ENCODE measurements at regions not wholly inside any gene's neighbourhood (a gene's known extent, or its start where the extent isn't known, plus 50 kb on each side); places are given as distances from the start of the nearest gene placed in this dataset.
"Not testable (repeated sequence)": the region's sequence is repeated elsewhere in the genome, so short reads cannot be mapped to it uniquely, and the experiment has no call there.

- DNase-seq (ENCODE audit: low read depth in 3 of 3) = no peak
Measured at GRCh38 chr1:112818990-112819689, 104.0 kb upstream of the PPM1J start.

GRCh38 chr1:112817555-112818373, 102.6 kb upstream of the PPM1J start:
- no peak for DNase-seq (ENCODE audit: low read depth in 3 of 3)

- no peak for DNase-seq (ENCODE audit: low read depth in 3 of 3)
Measured at GRCh38 chr1:112815376-112815775, 100.2 kb upstream of the PPM1J start.

- not testable (repeated sequence) for DNase-seq (ENCODE audit: low read depth in 3 of 3)
Measured at GRCh38 chr1:112814645-112815044, 99.5 kb upstream of the PPM1J start.

DNA sequence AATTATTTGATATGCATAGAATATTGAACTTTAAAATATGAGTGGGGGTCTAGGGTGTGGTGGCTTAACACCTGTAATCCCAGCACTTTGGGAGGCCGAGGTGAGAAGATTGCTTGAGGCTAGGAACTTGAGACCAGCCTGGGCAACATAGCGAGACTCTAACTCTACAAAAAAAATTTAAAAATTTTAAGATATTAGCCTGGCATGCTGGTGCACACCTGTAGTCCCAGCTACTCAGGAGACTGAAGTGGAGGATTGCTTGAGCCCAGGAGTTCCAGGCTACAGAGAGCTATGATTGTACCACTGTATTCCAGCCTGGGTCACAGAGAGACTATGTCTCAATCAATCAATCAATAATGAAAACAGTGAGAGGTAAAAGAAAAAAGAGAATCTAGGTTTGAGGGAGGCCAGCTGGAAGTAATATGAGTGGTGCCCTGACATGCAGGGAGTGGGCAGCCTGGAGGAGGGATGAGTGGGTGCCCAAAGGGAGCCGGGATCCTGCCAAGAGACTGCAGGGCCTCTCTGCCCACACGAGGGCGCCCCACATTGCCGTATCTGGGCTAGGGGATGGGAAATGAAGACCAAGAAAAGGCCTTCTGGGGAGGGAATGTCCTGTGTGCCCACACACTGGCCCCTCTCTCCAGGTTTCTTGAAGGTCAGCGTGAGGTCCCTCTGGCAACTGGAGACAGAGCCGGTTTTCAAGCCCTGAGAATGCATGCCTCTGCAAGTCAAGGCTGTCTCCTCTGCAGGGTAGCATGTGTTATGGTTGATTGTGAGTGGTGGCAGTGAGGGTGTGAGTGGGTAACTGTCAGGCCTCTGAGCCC, 93.9 kb upstream of the PPM1J start:
- peak; percentile 21 to 36 (median 35) for DNase-seq (ENCODE audit: low read depth in 3 of 3)

DNA sequence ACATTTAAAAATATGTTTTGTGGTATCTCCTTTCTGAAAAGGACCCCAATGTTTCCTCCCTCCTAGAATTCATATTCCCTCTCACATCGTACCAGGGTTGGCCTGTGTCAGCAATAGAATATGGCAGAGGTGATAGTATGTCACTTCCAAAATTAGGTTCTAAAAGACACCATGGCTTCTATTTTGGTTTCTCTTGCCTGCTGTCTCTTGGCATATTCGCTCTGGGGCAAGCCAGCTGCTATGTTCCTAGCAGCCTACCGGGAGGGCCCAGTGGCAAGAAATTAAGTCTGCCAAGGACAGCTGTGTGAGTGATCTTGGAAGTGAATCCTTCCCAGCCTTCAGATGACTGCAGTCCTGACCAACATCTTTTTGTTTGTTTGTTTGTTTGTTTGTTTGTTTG, 92.9 kb upstream of the PPM1J start:
- DNase-seq (ENCODE audit: low read depth in 3 of 3) = no peak

GRCh38 chr1:112807117-112807516, 92.0 kb upstream of the PPM1J start:
- no peak for DNase-seq (ENCODE audit: low read depth in 3 of 3)

DNA sequence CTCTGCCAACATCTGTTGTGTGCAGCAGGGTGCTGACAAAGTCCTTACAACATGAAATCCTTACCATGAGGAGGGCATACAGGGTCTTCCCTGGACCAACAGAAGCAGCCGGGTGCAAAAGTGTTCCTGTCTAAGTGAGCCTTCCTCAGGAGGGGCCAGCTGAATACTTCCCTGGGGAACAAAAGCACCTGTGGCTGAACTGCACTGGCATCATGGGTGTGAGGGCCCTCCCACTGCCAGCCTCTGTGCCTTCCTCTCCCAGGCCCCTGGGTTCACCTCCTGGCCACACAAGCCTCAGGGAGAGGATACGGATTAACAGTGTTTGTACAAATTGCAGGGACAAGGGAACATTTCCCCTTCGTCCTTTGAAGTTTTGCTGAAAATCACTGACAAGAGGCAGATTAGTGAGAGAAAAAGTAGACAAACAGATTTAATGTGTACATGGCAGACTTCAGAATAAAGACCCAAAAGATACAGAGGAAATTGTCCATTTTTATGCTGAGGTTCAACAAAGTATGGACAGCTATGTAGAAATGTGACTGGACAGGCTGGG, 91.0 kb upstream of the PPM1J start:
- DNase-seq (ENCODE audit: low read depth in 3 of 3) = no peak

GRCh38 chr1:112805155-112805853, 90.2 kb upstream of the PPM1J start:
- DNase-seq (ENCODE audit: low read depth in 3 of 3) = no peak

DNA sequence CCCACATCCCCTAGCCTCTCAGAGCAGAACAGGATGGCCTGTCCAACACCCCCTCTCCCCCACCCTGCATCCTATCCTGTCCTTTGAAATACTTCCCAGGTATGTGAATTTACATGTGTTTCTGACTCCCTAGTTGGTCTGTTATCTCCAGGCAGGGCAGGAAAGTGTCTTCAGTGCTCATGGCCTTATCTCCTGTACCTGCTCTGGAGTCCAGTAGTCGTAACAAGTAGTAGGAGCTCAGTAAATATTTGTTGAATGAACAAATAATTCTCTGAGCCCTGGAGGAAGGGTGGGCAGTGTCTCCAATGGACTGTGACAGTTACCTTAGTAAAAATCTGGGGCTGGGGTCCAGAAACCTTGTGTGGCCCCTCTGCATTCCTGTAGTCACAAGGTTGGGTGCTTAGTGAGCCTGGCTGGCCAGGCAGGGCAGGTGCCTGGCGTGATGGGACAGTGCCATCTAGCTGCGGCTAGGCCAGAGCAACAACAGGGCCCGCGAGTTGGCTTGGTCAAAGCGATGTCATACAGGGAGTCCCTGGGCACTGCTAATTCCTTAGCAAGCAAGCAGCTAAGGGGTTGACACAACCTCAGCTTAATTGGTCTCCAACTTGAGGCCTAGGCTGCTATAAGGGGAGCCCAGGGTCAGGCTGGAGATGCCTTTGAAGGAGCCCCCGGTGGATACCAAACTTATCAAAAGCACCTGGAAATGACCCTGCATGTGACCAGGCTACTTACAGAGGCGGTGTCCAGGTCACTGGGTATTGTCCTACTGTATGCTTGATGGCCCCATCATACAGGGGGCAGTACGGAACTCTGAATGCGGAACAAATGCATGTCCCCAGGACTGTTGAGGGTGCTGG, 89.0 kb upstream of the PPM1J start:
- peak in 2 of 3 experiments; percentile 8 to 24 for DNase-seq (ENCODE audit: low read depth in 3 of 3)

- no peak for DNase-seq (ENCODE audit: low read depth in 3 of 3)
Measured at GRCh38 chr1:112800289-112800688, 85.2 kb upstream of the PPM1J start.

DNA sequence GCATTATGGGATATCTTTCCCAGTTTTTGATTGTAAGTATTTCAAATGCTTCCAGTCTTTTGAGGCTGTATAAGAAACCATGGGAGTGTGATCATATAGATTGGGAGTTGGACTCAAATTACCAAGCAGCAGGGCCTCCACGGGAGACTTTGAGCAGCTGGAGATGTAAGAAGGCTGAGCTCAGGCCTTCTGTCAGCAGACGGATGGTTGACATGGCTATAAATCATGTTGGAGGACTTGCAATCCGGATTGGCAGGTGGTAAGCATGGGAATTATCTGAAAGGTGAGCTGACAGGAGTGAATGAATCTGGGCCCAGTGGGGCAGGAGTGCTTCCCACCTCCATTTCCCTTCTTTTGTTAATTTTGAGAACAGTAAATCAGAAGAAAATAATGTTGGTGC, 83.2 kb upstream of the PPM1J start:
- no peak for DNase-seq (ENCODE audit: low read depth in 3 of 3)

DNA sequence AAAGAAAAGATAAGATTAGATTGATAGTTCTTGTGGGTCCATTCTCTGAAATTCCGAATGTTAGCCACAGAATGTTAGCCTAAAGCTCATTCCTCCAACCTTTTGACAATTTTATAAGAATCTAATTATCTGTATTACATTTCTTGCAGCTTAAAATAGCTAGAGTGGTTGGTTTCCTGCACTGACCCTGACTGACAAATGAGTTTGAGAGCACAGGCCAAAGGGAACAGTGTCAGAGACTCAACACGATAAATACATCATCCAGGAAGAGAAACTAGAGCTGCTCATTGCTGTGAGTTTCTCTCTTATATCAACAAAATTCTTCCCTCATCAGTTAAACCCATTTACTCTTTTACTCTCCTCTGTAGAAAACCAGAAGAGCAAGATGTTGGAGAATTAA, 82.1 kb upstream of the PPM1J start:
- no peak for DNase-seq (ENCODE audit: low read depth in 3 of 3)

DNA sequence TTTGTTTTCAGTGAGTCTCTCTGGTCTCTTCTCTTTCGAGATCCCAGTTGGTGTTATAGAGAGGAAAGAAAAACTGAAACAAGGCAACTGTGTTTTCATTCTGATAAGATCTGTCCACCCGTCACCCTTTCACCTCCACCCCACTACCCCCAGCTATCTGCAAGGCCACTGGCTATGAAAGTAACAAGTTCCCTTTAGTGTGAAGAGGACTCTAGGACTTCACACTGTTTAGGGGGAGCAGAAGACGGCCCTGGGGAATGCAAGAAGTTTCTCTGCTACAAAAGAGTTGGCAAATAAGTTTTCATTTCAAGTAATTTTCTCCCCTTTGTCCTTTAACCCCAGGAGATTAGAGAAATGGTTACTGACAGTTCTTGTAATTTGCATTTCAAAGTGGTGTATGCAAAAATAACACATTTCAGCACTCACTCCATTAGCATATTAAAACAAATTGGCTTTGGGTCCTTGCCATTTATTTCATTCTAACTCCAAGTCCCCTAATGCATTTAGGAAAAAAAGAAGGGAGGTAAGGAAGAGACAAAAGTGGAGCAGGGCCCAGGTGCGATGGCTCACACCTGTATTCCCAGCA, 79.6 kb upstream of the PPM1J start:
- DNase-seq (ENCODE audit: low read depth in 3 of 3) = no peak

- no peak for DNase-seq (ENCODE audit: low read depth in 3 of 3)
Measured at GRCh38 chr1:112793631-112794565, 78.8 kb upstream of the PPM1J start.

DNA sequence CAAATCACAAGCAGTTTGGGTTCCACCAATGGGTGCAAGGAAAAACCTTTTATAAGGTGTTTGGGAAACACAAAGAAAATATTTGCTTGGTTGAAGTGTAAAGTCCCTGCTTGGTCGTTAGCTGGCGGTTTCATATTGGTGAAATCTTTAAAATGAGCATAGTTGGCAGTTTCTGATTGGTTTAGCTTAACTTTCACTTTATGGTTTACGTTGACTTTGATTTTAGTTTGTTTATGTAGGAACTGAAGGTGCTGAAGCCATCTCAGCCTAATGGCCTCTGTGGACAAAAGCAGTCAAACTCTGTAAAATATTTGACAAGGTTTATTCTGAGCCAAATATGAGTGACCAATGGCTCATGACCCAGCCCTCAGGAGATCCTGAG, 76.6 kb upstream of the PPM1J start:
- DNase-seq (ENCODE audit: low read depth in 3 of 3) = no peak

GRCh38 chr1:112790920-112791722, 76.0 kb upstream of the PPM1J start:
- DNase-seq (ENCODE audit: low read depth in 3 of 3) = no peak

DNA sequence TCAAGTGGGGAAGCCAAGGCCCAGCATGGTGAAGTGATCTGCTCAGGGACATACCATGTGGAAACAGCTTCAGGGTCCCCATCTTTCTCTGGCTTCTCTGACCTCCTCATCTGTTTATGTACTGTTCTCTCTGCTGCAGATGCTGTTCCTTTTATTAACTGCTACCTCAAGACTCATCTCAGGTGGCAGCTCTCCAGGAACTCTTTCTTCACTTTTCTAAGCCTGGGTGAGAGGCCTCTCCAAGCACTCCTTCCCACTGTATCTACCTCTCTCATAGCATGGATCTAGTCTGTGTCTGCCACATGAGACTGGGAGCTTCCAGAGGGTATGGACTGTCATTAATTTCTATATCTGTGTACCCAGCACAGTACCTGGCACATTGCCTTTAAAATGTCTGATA, 73.4 kb upstream of the PPM1J start:
- no peak for DNase-seq (ENCODE audit: low read depth in 3 of 3)
